ENCODE measurements at regions not wholly inside any gene's neighbourhood (a gene's known extent, or its start where the extent isn't known, plus 50 kb on each side); places are given as distances from the start of the nearest gene placed in this dataset.
"Not testable (repeated sequence)": the region's sequence is repeated elsewhere in the genome, so short reads cannot be mapped to it uniquely, and the experiment has no call there.

DNA sequence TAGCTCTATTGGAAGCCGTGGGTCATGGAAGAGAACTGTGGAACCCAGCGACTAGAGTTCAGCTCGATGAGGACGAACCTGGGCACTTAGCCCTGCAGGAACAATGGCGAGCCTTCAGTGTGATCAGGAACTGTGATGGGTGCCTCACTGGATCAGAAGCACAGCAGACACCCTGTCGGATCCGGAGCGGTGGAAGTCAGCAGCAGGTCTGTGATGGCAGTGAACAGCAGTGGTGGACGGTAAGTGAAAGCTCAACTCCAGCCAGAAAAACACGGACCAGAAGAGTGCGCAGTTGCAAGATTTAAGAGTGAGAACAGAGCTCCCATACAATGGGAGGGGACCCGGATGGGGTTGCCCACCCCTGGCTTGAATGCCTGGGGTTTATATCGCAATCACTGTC lies 282.2 kb downstream of the NSUN3 start:
- no peak for DNase-seq

GRCh38 chr3:94349310-94349878 lies 286.5 kb downstream of the NSUN3 start:
- no peak for DNase-seq

GRCh38 chr3:94356581-94356980 lies 293.7 kb downstream of the NSUN3 start:
- DNase-seq: no peak

- DNase-seq: no peak
Measured at GRCh38 chr3:94359996-94360395, 297.1 kb downstream of the NSUN3 start.

GRCh38 chr3:94360987-94361386 lies 298.1 kb downstream of the NSUN3 start:
- DNase-seq: no peak

- no peak for DNase-seq
Measured at GRCh38 chr3:94362393-94362792, 299.5 kb downstream of the NSUN3 start.

GRCh38 chr3:94365006-94365405 lies 302.1 kb downstream of the NSUN3 start:
- DNase-seq: no peak

- DNase-seq: no peak
Measured at GRCh38 chr3:94372026-94372425, 309.2 kb downstream of the NSUN3 start.

- DNase-seq: no peak
Measured at GRCh38 chr3:94373456-94373855, 310.6 kb downstream of the NSUN3 start.

DNA sequence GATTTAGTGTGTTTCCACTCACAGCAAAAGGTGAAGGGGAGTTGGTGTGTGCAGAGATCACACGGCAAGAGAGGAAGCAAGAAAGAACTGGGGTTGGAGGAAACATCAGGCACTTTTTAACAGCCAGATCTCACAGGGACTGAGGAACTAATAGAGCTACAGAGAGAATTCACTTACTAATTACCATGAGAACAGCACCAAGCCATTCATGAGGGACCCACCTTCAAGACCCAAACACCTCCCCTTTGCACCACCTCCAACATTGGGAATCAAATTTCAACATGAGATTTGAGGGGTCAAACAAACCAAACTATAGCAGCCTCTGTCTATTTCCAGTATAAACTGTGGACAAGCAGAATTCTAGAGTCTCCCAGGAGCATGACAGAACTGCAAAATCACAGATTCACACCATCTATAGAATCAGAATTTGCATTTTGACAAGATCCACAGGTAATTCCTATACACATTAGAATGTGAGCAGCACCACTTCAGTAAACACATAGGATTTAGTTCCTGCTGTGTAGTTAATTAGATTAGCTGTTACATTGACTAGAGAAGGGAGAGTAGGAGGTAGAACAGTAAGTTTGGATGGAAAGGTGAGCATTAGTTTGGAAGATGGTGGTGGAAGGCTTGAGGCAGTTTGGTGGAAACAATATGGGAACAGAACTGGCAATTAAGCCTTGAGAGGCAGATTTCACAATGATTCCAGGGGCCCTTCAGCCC lies 311.7 kb downstream of the NSUN3 start:
- no peak for DNase-seq

GRCh38 chr3:94377123-94377696 lies 314.3 kb downstream of the NSUN3 start:
- not testable (repeated sequence) for DNase-seq

GRCh38 chr3:94377863-94378262 lies 315.0 kb downstream of the NSUN3 start:
- not testable (repeated sequence) for DNase-seq

DNA sequence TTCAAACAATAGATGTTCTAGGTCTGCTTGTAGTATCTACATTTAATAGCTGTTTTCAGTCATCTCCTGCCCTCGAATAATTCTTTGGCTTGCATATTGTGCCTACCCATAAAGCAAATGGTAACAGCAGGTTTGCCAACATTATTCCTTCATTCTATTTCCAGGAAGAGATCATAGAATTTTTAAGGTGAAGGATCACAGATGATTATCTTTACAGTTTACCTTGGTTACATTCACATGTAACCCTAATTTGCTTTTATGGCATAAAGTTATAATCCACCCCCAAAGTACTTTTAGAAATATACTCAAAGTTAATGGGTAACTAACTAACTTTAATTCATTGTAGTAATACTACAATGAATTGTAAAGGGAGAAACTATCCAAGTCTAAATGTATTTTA lies 315.5 kb downstream of the NSUN3 start:
- no peak for DNase-seq

- no peak for DNase-seq
Measured at GRCh38 chr3:94379264-94379663, 316.4 kb downstream of the NSUN3 start.

DNA sequence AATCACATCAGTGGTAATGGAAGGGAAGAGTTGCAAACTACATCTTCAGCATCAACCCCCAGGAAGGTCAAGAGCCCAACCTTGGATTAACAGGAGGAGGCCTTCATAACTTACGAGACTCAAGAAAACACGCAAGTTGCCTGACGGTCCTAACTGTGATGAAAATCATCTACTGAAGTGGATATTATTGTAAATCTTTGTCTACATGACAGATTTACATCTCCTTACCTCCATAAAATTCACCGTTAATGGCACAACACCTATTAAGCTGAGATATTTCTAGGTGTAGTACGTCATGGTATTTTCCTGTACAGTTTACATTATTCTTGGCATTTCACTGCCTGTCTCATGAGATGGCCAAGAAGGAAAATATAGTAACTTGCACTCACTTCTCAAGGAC lies 332.0 kb downstream of the NSUN3 start:
- DNase-seq: no peak

- no peak for DNase-seq
Measured at GRCh38 chr3:94395851-94396250, 333.0 kb downstream of the NSUN3 start.

- no peak for DNase-seq
Measured at GRCh38 chr3:94398036-94398435, 335.2 kb downstream of the NSUN3 start.

DNA sequence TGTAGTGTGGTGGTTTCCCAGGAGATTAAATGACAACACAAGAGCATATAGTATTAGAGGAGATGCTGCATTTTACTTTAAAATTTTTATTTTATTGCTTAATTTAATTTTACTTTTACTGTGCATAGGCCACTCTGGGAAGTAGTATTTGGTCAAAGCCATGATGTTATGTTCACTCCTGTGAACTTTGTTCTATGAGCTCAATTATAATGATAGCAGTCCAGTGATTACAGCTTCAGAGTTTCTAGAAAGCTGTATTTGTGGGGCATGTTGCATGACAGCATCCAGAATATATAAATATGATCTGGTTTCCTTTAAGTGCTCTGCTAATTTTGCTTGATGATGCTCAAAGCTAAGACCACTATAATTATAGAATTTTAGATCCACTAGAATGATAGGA lies 338.6 kb downstream of the NSUN3 start:
- DNase-seq: no peak

DNA sequence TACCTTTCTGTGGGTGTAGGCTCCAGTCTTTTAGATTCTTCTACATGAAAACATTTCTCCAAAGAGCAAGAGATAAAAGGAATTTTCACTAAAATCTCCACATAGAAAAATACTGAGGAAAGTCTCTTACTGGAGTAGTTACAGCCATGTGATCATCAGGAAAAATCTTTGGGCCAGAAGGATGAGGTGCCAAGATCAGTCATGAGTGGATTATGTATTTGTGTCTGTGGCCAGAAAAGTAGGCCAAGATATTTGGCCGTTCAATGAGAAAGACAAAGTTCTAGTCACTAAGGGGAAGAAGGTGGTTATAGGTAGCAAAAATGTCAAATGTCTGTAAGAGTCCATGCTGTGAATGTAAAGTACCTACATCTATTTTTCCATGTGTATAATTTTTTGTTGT lies 339.3 kb downstream of the NSUN3 start:
- DNase-seq: no peak

- DNase-seq: no peak
Measured at GRCh38 chr3:94405258-94406035, 342.6 kb downstream of the NSUN3 start.

DNA sequence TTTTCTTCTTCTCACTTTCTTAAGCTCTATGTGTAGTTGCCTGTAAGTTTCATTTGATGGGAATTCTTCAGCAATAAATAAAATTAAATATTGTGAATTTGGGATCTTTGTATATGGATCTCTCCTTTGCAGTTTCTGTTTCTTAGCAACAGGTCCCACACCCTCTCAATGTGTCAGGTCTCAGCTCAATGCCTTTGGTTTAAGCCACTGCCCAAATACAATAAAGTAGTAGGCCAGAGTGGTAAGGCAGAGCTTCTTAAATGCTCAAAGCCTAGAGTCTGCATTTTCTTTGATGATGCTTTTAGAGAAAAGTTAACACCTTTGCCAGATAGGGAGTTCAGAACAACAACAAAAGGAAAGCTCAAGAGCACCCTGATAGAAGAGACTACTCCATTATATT lies 343.7 kb downstream of the NSUN3 start:
- no peak for DNase-seq

DNA sequence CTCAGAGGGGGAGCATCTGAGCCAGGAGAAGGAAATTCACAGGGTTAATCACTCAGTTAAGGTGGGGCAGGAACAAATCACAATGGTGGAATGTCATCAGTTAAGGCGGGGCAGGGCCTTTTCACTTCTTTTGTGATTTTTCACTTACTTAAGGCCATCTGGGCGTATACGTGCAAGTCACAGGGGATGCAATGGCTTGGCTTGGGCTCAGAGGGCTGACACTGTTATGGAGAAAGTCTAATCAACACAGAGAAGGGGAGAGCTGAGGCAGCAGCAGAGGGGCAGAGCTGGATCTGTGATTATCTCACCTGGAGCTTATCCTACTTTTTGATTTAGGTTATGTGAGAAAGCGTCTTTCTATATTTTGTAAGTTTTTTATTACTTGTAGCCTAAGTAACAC lies 350.1 kb downstream of the NSUN3 start:
- DNase-seq: not testable (repeated sequence)

- DNase-seq: no peak
Measured at GRCh38 chr3:94413336-94414108, 350.7 kb downstream of the NSUN3 start.
